HG02885 (cell line): ENCODE measurements at regions not wholly inside any gene's neighbourhood (a gene's known extent, or its start where the extent isn't known, plus 50 kb on each side); places are given as distances from the start of the nearest gene placed in this dataset.
"Not testable (repeated sequence)": the region's sequence is repeated elsewhere in the genome, so short reads cannot be mapped to it uniquely, and the experiment has no call there.

Experiments used
- ATAC-seq: cut with Tn5 transposase; IDR thresholded peaks from one replicate; pipeline ENCODE4 v1.9.1; 2021; ENCODE audit warnings: mild to moderate bottlenecking; ENCODE audit not compliant: unreplicated experiment, poor library complexity

DNA sequence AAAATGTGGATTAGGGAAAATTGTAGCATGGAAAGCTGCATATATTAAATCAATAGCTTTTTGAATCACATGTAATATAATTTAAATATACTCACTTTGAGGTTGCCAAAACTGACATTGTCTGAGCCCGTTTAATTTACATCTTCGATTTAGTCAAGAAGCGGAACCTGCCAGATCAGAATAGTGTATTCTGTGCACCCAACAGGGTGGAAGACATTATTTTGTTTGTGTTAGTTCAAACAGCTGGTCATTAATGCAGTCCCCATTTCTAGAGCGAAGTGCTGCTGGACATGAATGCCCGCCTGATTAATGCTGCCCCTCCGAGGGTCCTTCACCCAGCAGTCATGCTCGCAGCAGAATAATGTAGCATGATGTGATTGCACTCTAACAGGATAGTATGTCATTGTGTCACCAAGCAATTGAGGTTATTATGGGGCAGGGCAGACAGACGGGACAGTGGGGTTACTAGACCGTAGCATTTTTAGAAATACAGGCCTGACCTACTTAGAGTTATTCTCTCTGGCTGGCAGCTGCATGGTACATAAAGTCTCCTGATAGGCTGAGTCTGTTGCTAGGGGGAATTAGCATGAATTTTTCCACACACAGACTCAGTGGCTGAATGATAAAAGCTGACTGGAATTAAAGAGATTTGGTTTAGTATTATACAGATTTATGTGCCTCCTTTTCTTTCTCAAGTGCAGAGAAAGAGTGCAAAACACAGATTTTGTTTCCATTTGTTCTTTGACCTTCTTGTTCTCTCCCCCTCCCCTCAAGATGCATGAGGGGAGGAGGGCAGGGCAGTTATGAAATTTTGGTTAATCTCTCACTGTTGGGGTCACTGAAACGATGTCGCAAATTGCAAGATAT, 147.1 kb downstream of the PRL start:
- no peak for ATAC-seq

DNA sequence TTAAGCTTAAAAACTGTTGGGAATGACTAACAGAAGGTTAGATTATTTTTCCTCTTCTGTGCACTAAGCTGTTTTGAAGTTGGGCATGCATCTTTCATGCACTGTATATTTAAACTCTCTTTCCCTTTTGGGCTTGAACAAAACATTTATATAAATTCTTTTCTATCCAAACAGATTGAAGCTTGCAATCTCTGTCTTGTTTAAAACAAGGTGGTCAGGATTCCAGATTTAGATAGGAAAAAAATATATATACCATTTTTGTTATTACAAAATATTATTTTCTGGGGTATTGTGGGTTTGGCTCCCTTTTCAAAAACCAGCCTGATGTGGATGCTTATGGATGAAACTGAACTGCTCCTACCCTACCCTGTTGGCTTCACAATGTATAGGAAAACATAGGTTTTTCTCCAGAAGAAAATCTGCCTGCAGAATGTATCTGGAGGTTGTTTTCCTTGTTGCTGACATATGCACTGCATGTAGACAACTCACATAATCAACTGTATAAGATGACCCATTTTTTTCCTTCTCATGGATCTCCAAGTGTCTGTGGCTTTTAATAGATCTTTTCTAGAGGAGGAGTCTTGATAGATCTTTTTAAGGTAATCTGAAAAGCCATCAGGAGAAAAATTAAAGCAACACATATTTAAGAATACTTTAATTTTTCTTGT, 146.3 kb downstream of the PRL start:
- ATAC-seq: no peak

DNA sequence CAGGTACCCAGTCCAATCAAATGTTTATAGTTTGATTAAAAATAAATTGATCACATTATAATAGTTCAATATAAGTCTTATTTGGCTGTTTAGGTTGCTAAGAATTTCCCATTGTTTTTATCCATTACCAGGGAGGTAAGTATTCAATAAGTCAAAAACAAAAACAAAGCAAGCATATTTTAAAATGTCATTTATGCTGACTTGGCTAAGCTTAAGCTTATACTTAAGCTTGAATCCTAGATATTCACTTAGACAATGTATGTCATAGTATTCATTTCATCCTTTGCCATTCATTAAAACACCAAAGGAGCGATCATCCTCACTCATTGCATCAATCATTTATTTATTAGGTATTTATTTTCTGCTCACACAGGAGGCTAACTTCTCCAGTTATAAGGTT, 144.9 kb downstream of the PRL start:
- ATAC-seq: no peak

DNA sequence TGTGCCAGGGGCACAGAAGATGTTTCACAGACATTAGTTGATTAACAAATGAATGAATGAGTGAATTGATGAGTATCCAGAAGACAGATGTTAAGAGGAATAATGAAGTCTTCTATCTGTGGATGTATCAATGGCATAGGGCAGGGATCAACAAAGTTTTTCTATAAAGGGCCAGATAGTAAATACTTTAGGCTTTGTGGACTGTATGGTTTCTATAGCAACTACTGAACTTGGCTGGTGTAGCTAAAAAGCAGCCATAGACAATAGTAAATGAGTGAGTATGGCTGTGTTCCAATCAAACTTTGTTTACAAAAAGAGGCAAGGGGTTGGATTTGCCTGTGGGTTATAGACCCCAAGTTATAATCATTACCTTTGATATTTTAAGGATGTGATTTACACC, 144.0 kb downstream of the PRL start:
- ATAC-seq: no peak

DNA sequence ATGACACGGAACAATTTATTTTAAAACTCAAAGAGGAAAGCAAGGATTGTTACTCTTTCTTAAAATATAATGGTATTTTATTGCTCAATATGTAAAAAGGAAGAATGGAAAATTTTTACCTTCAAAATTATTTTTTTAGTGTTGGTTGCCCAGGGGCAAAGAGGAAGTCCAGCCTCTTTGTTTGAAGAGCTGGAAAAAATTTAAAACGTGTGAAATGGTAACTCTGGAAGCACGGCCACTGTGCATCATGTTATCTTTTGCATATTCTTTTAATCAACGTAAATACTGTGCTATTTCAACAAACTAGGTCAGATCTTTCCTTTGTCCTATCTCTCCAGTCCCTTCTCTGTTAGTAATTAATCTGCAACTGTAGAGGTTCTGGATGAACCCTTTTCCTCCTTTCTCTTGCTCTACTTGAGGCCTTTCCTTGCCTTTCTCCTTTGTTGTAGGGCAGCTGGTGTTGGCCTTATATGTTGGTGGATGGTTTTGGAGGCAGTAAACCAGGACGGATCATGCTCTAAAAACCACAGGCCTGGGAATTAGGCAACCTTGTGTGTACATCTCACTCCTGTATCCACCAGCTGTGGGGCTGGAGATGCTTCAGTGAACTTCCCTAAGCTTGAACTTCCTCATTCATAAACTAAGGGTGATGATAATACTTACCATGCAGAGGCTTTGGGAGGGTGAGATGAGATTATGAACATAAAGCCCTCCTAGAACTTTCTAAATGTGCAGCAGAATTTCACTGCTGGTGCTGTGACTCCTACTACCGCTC, 143.3 kb downstream of the PRL start:
- ATAC-seq: no peak

DNA sequence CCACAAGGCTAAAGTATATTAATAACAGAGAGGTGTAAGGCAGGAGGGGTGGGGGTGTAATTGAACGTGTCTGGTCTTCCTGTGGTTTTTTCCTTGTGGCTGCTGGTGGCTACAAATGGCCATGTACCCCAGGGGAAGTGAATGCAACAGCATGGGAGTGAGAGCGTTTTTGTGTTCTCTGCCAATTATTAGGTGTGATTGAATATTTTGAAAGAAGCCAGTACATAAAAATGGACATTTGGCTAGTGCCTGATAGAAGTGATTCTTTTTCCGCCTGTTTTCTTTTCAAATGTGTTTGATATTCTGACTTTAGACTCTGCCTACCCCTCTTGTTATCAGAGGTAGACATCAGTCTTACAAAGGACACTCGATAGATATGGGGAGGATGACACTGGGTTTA, 141.3 kb downstream of the PRL start:
- ATAC-seq: no peak

DNA sequence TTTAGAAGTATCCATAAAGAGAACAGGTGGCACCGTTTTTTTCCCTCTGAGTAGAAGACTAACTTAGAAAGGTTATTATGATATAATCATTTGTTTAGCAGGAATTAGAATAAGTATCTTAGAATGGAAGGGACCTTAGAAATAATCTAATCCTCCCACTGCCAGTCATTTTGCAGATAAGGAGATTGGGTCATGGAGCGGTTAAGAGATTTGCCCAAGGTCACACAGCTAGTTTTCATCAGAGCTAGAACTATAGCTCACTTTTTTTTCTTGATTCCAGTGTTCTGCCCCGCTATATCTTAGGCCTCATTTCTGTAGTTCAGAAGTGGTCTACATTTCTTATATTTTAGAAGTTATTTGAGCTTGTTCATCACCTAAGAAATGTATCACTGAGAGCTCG, 139.6 kb downstream of the PRL start:
- ATAC-seq: no peak

DNA sequence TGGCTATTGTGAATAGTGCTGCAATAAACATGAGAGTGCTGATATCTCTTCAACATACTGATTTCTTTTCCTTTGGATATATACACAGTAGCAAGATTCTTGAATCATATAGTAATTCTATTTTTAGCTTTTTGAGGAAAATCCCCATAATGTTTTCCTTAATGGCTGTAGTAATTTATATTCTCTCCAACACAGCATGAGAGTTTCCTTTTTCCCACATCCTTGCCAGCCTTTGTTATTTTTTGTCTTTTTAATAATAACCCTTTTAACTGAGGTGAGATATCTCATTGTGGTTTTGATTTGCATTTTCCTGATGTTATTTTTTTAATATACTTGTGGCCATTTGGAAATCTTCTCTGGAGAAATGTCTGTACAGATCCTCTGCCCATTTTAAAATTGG, 132.6 kb downstream of the PRL start:
- no peak for ATAC-seq

DNA sequence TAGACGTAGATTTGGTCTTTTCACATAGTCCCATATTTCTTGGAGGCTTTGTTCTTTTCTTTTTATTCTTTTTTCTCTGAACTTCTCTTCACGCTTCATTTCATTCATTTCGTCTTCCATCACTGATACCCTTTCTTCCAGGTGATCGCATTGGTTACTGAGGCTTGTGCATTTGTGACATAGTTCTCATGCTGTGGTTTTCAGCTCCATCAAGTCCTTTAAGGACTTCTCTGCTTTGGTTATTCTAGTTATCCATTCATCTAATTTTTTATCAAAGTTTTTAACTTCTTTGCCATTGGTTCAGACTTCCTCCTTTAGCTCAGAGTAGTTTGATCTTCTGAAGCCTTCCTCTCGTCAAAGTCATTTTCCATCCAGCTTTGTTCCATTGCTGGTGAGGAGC, 125.8 kb downstream of the PRL start:
- ATAC-seq: not testable (repeated sequence)

DNA sequence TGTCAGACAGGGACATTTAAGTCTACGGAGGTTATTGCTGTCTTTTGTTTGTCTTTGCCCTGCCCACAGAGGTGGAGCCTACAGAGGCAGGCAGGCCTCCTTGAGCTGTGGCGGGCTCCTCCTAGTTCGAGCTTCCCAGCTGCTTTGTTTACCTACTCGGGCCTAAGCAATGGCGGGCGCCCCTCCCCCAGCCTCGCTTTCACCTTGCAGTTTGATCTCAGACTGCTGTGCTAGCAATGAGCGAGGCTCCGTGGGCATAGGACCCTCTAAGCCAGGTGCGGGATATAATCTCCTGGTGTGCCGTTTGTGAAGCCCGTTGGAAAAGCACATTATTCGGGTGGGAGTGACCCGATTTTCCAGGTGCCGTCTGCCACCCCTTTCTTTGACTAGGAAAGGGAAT, 125.0 kb downstream of the PRL start:
- ATAC-seq: not testable (repeated sequence)

DNA sequence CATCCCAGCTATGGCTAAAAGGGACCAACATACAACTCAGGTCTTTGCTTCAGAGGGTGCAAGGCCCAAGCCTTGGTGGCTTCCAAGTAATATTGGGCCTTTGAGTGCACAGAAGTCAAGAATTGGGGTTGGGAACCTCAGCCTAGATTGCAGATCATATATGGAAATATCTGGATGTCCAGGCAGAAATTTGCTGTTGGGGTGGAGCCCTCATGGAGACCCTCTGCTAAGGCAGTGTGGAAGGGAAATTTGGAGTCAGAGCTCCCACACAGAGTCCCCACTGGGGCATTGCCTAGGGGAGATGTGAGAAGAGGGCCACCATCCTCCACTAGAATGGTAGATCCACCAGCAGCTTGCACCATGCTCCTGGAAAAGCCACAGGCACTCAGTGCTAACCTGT, 123.5 kb downstream of the PRL start:
- no peak for ATAC-seq

DNA sequence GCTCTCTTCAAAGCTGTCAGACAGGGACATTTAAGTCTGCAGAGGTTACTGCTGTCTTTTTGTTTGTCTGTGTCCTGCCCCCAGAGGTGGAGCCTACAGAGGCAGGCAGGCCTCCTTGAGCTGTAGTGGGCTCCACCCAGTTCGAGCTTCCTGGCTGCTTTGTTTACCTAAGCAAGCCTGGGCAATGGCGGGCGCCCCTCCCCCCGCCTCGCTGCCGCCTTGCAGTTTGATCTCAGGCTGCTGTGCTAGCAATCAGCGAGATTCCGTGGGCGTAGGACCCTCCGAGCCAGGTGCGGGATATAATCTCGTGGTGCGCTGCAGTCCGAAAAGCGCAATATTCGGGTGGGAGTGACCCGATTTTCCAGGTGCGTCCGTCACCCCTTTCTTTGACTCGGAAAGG, 116.6 kb downstream of the PRL start:
- not testable (repeated sequence) for ATAC-seq

DNA sequence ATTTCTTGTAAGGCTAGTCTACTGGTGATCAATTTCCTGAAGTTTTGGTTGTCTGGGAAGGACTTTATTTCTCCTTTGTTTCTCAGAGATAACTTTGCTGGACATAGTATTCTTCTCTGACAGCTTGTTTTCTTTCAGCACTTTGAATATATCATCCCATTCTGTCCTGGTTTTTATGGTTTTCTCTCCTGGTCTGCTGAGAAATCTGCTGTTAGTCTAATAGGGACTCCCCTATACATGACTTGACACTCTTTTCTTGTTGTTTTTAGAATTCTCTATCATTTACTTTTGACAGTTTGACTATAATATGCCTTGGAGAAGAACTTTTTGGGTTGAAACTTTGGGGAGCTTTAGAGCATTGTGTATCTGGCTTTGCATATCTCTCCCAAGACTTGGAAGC, 112.5 kb downstream of the PRL start:
- no peak for ATAC-seq

DNA sequence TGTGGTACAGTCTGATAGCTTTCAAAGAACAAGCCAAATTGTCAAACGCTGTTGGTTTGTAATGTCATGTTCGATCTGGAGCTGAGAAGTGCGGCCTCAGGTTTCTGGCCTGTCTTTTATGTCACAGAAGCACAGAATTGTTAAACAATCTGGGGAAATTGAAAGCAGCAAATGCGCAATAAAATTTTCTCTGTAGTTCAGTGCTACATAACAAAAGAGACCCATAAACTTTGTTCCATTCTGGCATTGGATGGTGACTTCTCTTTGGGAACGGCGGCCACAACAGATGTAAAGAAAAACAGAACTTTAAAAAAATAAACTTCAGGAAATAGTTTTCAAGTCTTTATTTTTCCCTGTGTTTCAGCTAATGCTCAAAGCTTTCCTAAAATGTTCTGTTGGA, 106.9 kb downstream of the PRL start:
- ATAC-seq: no peak

DNA sequence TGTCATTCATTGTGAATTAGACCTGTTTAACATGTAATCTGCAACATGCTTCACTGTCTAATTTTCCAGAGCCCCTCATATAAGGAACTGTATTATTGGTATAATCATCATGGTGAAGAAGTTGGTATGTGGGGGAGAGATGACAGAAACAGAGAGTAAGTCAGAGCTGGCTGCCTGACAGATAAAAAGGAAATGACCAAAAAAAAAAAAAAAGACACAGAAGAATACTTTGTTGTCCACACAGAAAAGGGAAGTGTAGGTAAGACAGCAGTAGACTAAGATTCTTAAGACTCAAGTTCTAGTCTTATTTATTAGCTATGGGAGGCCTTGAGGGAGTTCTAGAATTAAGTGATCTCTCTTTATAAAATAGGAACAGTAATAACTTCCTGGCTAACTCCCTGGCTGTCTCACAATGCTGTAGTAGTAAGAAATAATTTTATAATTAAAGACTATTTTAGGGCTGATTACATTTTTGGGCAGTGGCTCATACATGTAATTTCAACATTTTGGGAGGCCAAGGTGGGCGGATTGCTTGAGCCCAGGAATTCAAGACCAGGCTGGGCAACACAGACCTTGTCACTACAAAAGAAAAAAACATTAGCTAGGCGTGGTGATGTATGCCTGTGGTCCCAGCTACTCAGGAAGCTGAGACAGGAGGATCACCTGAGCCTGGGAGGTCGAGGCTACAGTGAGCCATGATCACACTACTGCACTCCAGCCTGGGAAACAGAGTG, 102.5 kb downstream of the PRL start:
- ATAC-seq: peak; percentile 77

DNA sequence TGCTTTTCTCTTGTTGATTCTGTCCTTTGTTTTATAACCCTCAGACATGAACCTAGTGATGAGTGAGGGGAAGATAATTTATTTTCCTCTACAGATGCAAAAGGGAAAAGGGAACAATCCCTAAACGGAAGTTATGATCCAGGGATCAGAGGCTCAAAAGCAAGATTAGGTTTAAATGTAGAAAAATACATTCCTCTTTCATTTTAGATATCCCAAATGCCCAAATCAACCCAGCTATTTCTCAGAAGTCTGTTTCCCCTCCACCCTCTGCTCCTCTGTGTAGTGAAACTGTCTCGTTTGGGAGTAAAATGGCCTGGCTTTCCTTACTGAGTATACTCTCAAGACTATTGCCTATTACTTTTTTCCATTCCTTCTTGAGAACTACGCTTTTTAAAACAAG, 97.1 kb downstream of the PRL start:
- ATAC-seq: no peak

DNA sequence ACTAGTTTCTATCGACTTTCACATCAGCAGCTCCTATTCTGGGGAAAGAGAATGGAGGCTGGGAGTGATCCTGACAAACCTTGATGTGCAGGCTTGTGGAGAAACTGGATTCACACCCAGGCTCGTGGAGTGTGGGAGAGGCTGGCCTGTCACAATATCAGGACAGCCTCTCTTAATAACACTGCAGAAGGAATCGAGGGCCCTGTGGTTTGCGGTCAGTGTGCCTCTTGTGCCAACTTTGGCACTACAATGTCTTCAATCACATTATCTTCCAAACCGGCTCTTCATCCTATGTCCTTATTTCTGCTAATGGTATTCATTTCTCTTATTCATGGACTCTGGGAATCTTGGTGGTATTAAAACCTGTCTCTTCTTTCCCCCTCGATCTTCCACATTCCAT, 92.7 kb downstream of the PRL start:
- no peak for ATAC-seq

DNA sequence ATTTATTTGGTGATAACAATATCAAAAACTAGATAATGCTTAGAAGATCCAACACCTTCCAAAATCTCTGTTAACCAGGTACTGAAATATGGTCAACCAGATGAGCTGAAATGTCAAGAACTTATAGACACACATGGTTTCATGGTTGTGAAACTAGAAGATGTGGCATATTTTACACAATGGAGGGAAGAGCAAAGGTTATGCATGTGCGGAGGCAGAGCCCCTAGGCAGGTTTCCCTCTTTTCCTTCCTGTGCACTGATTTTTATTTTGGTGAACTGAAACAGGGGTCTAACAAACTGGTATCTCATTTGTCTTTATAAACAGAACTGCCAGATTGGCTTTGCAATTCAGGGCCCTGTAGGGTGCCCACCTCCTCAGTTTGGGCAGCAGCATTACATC, 91.6 kb downstream of the PRL start:
- no peak for ATAC-seq

DNA sequence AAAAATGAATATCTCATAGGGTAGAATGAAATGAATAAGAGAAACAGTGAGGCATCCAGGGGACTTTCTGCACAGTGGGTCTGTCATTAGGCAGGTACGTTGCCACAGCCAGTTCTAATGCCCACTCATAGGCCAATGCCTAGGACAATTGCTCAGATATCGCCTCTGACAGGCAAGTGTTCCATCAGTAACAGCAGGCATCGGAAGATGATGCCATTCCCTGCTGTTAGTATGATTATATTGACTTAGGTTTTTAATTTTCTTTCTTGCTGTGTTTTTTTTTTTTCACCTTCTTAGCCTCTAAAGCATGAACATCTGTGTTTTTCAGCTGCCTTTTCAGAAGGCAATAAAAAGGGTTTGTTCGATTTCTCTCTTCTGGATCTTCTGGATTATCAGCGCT, 90.7 kb downstream of the PRL start:
- no peak for ATAC-seq

DNA sequence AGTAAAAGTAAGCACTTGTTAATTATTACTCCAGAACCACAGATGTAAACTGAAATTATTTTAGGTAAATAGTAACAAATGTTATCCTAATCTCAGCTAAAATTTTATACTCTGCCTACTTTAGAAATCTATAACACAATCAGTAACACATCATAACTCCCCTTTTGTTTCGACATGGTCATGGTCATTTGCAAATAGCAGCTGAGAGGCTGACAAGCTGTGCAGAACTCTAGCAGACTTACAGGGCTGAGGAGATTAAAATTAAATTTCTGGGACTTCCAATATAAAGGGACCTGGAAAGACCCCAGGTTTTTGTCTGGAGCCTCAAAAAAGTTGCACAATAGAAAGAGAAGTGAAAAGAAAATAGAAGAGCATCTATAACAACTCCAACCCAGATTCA, 88.8 kb downstream of the PRL start:
- no peak for ATAC-seq

DNA sequence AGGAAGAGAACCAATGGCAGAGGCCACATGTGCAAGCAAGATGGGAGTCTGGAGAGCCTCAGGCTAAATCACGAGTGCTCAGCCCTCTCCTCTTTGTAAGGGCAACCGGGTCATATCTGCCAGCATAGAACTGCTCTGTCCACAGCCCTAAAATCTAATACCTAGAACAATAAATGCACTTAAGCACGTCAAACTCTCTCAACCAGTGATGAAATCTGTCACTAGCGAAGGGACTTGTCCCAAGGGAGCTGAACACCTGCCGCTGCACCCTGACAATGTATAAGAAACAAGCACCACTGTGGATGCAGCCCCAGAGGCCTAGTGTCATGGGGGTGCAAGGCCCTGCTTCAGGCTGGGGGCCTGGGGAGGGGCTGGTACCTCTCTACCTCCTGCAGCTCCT, 82.5 kb downstream of the PRL start:
- ATAC-seq: no peak
